Neural cell (in vitro differentiated cells): ENCODE measurements at regions not wholly inside any gene's neighbourhood (a gene's known extent, or its start where the extent isn't known, plus 50 kb on each side); places are given as distances from the start of the nearest gene placed in this dataset.

Source experiments
- H2AFZ ChIP-seq: fragments of 200-600, 300-800 bp; sonication (generic), shearing (Covaris generic); 2 replicates; pipeline ENCODE4 v1.6.0; 2014; ENCODE audit warnings: low read depth, mild to moderate bottlenecking, antibody characterized with exemption, low read length, moderate library complexity
- H3F3A ChIP-seq: fragments of 200-600 bp; shearing (Covaris generic); 2 replicates; pipeline ENCODE4 v1.6.1; 2016; ENCODE audit warnings: mild to moderate bottlenecking, moderate library complexity, mixed read lengths, antibody characterized with exemption, low read length; ENCODE audit not compliant: insufficient read depth, poor library complexity, severe bottlenecking
- H3K27ac ChIP-seq: fragments of 200-600, 300-800 bp; sonication (generic), shearing (Covaris generic); 2 replicates; pipeline ENCODE4 v1.5.1; 2014; ENCODE audit warnings: mild to moderate bottlenecking, low read length, moderate library complexity
- H3K27me3 ChIP-seq: fragments of 300-800, 200-600 bp; sonication (generic), shearing (Covaris generic); 2 replicates; pipeline ENCODE4 v1.6.0; 2014; ENCODE audit warnings: mild to moderate bottlenecking, low read depth, low read length, moderate library complexity; ENCODE audit not compliant: insufficient read depth
- H3K36me3 ChIP-seq: fragments of 300-800, 200-600 bp; sonication (generic), shearing (Covaris generic); 2 replicates; pipeline ENCODE4 v1.5.1; 2014; ENCODE audit warnings: mild to moderate bottlenecking, antibody characterized with exemption, low read length, moderate library complexity; ENCODE audit not compliant: insufficient read depth
- H3K4me2 ChIP-seq: fragments of 300-800, 200-600 bp; sonication (generic), shearing (Covaris generic); 2 replicates; pipeline ENCODE4 v1.6.0; 2014; ENCODE audit warnings: mild to moderate bottlenecking, low read length
- H3K4me3 ChIP-seq: fragments of 300-800, 200-600 bp; sonication (generic), shearing (Covaris generic); 2 replicates; pipeline ENCODE4 v1.5.1; 2014; ENCODE audit warnings: mild to moderate bottlenecking, low read length, moderate library complexity
- H3K79me2 ChIP-seq: fragments of 200-600 bp; shearing (Covaris generic); replicated peaks from 2 replicates; pipeline ENCODE4 v1.6.0; 2014; ENCODE audit warnings: mild to moderate bottlenecking, low read length, moderate library complexity; ENCODE audit not compliant: insufficient read depth
- H3K9ac ChIP-seq: fragments of 300-800, 200-600 bp; sonication (generic), shearing (Covaris generic); 2 replicates; pipeline ENCODE4 v1.6.1; 2016; ENCODE audit warnings: mild to moderate bottlenecking, low read length, mixed read lengths
- H3K9me2 ChIP-seq: fragments of 200-600 bp; shearing (Covaris generic); 2 replicates; pipeline ENCODE4 v1.6.1; 2016; ENCODE audit warnings: mild to moderate bottlenecking, low read length, mixed read lengths; ENCODE audit not compliant: insufficient read depth
- H3K9me3 ChIP-seq: fragments of 200-600, 300-800 bp; sonication (generic), shearing (Covaris generic); 2 replicates; pipeline ENCODE4 v1.6.1; 2016; ENCODE audit warnings: mild to moderate bottlenecking, mixed run types, low read length, moderate library complexity, mixed read lengths
- H4K20me1 ChIP-seq: fragments of 200-600 bp; shearing (Covaris generic); 2 replicates; pipeline ENCODE4 v1.6.1; 2016; ENCODE audit warnings: mild to moderate bottlenecking, mixed run types; ENCODE audit not compliant: insufficient read depth
- CTCF ChIP-seq: fragments of 450-650 bp; IDR thresholded peaks from 2 replicates; pipeline ENCODE4 v1.5.1; 2014; ENCODE audit warnings: antibody characterized with exemption, mild to moderate bottlenecking, moderate library complexity; ENCODE audit not compliant: poor library complexity, severe bottlenecking
- EP300 ChIP-seq: fragments of 450-650 bp; conservative IDR thresholded peaks from 2 replicates; pipeline ENCODE4 v1.6.1; 2014; ENCODE audit warnings: antibody characterized with exemption, mild to moderate bottlenecking, moderate library complexity; ENCODE audit not compliant: poor library complexity, severe bottlenecking
- EZH2 ChIP-seq: fragments of 200-600, 300-800 bp; shearing (Covaris generic), sonication (generic); IDR thresholded peaks from 2 replicates; pipeline ENCODE4 v1.6.1; 2014; ENCODE audit warnings: antibody characterized with exemption, low read length, borderline replicate concordance, mild to moderate bottlenecking; ENCODE audit not compliant: insufficient read depth, poor library complexity, severe bottlenecking
- MXI1 ChIP-seq: fragments of 450-650 bp; conservative IDR thresholded peaks from 2 replicates; pipeline ENCODE4 v1.6.1; 2014; ENCODE audit warnings: antibody characterized with exemption, mild to moderate bottlenecking; ENCODE audit not compliant: poor library complexity, severe bottlenecking
- POLR2AphosphoS5 ChIP-seq: IDR thresholded peaks from 2 replicates; pipeline ENCODE4 v1.6.1; 2012
- RAD21 ChIP-seq: fragments of 450-650 bp; conservative IDR thresholded peaks from 2 replicates; pipeline ENCODE4 v1.6.1; 2014; ENCODE audit warnings: antibody characterized with exemption, mild to moderate bottlenecking, moderate library complexity
- SMC3 ChIP-seq: fragments of 450-650 bp; conservative IDR thresholded peaks from 2 replicates; pipeline ENCODE4 v1.6.1; 2014; ENCODE audit warnings: antibody characterized with exemption, mild to moderate bottlenecking, moderate library complexity; ENCODE audit not compliant: poor library complexity
- TAF1 ChIP-seq: IDR thresholded peaks from 2 replicates; pipeline ENCODE4 v1.6.1; 2012; ENCODE audit warnings: low read depth
- TF ChIP-seq, protein P1 (sequence below): IDR thresholded peaks from 2 replicates; pipeline ENCODE4 v1.6.1; 2012; ENCODE audit warnings: borderline replicate concordance

GRCh38 chr10:63719226-63719856 is 198.1 kb downstream of the REEP3 start:
- Histone ChIP-seq H3K9ac (no peak overlapping the region), H2AFZ (no peak overlapping the region), H3K9me2 (no peaks in the 10 kb centered on the region), H4K20me1 (no peaks in the 10 kb centered on the region), H3K27me3 (no peaks in the 10 kb centered on the region), H3K4me2 (no peak overlapping the region), H3F3A (no peaks in the 10 kb centered on the region), H3K4me3 (no peak overlapping the region), H3K79me2 (no peaks in the 10 kb centered on the region), H3K27ac (no peak overlapping the region), H3K9me3 (no peaks in the 10 kb centered on the region), H3K36me3 (no peaks in the 10 kb centered on the region)
- TF ChIP-seq POLR2AphosphoS5 = no peak
- TF ChIP-seq CTCF = no peak
- no peak for TF ChIP-seq RAD21
- TF ChIP-seq, protein P1, sequence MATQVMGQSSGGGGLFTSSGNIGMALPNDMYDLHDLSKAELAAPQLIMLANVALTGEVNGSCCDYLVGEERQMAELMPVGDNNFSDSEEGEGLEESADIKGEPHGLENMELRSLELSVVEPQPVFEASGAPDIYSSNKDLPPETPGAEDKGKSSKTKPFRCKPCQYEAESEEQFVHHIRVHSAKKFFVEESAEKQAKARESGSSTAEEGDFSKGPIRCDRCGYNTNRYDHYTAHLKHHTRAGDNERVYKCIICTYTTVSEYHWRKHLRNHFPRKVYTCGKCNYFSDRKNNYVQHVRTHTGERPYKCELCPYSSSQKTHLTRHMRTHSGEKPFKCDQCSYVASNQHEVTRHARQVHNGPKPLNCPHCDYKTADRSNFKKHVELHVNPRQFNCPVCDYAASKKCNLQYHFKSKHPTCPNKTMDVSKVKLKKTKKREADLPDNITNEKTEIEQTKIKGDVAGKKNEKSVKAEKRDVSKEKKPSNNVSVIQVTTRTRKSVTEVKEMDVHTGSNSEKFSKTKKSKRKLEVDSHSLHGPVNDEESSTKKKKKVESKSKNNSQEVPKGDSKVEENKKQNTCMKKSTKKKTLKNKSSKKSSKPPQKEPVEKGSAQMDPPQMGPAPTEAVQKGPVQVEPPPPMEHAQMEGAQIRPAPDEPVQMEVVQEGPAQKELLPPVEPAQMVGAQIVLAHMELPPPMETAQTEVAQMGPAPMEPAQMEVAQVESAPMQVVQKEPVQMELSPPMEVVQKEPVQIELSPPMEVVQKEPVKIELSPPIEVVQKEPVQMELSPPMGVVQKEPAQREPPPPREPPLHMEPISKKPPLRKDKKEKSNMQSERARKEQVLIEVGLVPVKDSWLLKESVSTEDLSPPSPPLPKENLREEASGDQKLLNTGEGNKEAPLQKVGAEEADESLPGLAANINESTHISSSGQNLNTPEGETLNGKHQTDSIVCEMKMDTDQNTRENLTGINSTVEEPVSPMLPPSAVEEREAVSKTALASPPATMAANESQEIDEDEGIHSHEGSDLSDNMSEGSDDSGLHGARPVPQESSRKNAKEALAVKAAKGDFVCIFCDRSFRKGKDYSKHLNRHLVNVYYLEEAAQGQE = no peak
- TF ChIP-seq EP300 = no peak
- no peak for TF ChIP-seq EZH2
- no peak for TF ChIP-seq TAF1
- TF ChIP-seq MXI1 = no peak
- TF ChIP-seq SMC3 = no peak

DNA sequence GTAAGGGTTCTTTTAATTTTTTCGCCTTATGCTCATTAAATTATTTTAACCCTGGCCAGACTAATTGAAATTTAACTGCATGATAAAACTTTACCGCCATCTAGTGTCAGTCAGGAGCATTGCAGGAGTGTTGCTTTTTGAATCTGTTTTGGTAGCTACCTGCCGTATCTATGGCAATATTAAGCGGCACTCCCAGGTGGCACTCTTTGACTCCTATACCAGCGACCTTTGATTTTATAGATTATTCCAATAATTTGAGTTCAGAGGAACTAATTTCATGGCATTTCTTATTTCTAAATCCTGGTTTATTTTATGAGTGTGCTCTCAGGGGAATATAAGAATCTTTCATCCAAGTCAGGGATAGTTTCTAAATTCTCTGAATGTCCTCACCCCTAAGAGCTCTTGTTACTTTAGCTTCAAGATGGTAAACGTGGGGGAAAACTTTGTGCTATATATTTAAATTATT is 198.9 kb downstream of the REEP3 start:
- no peaks in the 10 kb centered on the region for H3K9me3 ChIP-seq
- H3K27ac ChIP-seq = no peak overlapping the region
- no peaks in the 10 kb centered on the region for H3K36me3 ChIP-seq
- no peak overlapping the region for H3K9ac ChIP-seq
- no peak overlapping the region for H3K4me2 ChIP-seq
- H3K27me3 ChIP-seq = no peaks in the 10 kb centered on the region
- H3K79me2 ChIP-seq = no peaks in the 10 kb centered on the region
- no peak overlapping the region for H3K4me3 ChIP-seq
- H3K9me2 ChIP-seq = no peaks in the 10 kb centered on the region
- H4K20me1 ChIP-seq = no peaks in the 10 kb centered on the region
- TF ChIP-seq SMC3 (peak; percentile 92), MXI1 (no peak), CTCF (peak; percentile 94), RAD21 (peak; percentile 95), EZH2 (no peak), POLR2AphosphoS5 (no peak), TAF1 (no peak), EP300 (no peak)
- TF ChIP-seq, protein P1 = no peak
- no peak overlapping the region for H2AFZ ChIP-seq
- no peaks in the 10 kb centered on the region for H3F3A ChIP-seq
